NOMO-1 treated with dmso at 0.1 percent for 144 hours (cell line): ENCODE measurements at regions not wholly inside any gene's neighbourhood (a gene's known extent, or its start where the extent isn't known, plus 50 kb on each side); places are given as distances from the start of the nearest gene placed in this dataset.

Source experiments
- DNase-seq: peaks from one replicate; lab custom pipeline; 2025; ENCODE audit not compliant: unreplicated experiment; lab: John Stamatoyannopoulos, UW

GRCh38 chr12:42648061-42648460 is 58.5 kb upstream of the PRICKLE1 start:
- no peak for DNase-seq

GRCh38 chr12:42643881-42644579 is 54.5 kb upstream of the PRICKLE1 start:
- DNase-seq: no peak

DNA sequence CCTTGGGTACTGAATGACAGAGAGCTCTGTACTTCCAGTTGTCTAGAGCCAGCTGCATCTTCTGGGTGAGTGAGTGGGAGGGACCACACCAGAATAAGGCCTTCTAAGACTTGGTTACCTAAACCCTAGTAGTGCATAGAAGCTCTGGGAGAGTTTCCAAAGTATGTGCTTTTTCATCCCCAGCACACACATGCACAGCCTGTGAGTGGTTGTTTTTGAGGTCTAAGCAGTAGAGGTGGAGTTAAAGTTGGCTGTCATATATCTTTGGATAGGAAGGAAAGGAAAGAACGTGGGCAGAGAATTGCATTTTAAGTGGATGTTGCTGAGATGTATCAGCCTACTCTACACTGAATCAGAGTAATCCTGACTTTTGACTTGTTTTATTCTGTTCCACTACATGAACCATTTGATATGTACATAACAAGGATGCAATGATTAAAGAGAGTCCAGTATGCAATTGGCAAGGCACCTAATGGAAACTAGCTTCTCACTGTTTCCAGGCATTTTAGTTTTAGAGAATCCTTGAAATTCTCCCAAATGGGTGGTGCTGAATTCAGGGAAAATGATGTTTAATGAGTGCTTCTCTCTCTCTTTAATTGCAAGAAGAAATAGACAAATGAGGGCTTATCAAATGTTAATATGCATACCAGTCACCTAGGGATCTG is 51.8 kb upstream of the PRICKLE1 start:
- DNase-seq: no peak

- DNase-seq: no peak
Measured at GRCh38 chr12:42640391-42640790, 50.8 kb upstream of the PRICKLE1 start.

DNA sequence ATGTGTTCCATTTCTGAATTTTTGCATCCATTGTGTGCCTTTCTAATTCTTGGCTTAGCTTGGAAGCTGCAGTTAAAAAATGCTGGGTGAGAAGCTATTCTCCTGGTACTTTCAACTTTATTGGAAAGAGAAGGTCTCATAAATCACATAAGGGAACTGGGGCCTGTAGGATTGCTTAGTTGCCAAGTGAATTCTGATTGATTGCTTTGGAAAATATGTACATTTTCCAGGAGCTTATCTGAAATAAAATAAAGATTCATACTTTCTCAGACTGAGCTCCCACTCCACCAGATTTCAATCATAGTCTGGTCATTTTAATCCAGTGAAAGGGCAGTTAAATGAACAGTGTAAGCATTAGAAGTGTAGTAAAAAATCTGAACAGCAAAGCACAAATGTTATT is 50.0 kb upstream of the PRICKLE1 start:
- DNase-seq: no peak
